Spinal cord (tissue), 9 donors: ENCODE measurements at regions not wholly inside any gene's neighbourhood (a gene's known extent, or its start where the extent isn't known, plus 50 kb on each side); places are given as distances from the start of the nearest gene placed in this dataset.
A peak's percentile ranks its signal among the peaks of the same experiment; 100 is the strongest.
"Not testable (repeated sequence)": the region's sequence is repeated elsewhere in the genome, so short reads cannot be mapped to it uniquely, and the experiment has no call there.

Experiments
- DNase-seq, 6 donors: peaks; one replicate each; pipeline versions ENCODE4 v3.0.0 to v3.0.0-alpha.2; 2013 to 2015; ENCODE audit warnings: low spot score in 6 of 6, low read depth in 4 of 6
- H3K27ac ChIP-seq: one replicate; pipeline ENCODE4 v1.5.1; 2013; ENCODE audit warnings: low read depth, low read length, control low read depth
- H3K27me3 ChIP-seq: one replicate; pipeline ENCODE4 v1.6.1; 2013; ENCODE audit warnings: low read length; ENCODE audit not compliant: control insufficient read depth, insufficient read depth
- H3K36me3 ChIP-seq: one replicate; pipeline ENCODE4 v1.6.1; 2013; ENCODE audit warnings: low read length; ENCODE audit not compliant: control insufficient read depth, insufficient read depth
- H3K4me1 ChIP-seq: one replicate; pipeline ENCODE4 v1.6.1; 2013; ENCODE audit warnings: low read length; ENCODE audit not compliant: control insufficient read depth, insufficient read depth
- H3K4me3 ChIP-seq: one replicate; pipeline ENCODE4 v1.5.1; 2013; ENCODE audit warnings: low read depth, low read length, control low read depth
- H3K9me3 ChIP-seq: one replicate; pipeline ENCODE4 v1.6.1; 2013; ENCODE audit warnings: low read length; ENCODE audit not compliant: control insufficient read depth, insufficient read depth
- WGBS: methylation state at CpG from one replicate; pipeline ENCODE4 v1.1.5; 2013; ENCODE audit warnings: missing lambda C conversion rate; ENCODE audit not compliant: insufficient coverage; 5-methylcytosine and 5-hydroxymethylcytosine counted together
- donor health status: healthy.

DNA sequence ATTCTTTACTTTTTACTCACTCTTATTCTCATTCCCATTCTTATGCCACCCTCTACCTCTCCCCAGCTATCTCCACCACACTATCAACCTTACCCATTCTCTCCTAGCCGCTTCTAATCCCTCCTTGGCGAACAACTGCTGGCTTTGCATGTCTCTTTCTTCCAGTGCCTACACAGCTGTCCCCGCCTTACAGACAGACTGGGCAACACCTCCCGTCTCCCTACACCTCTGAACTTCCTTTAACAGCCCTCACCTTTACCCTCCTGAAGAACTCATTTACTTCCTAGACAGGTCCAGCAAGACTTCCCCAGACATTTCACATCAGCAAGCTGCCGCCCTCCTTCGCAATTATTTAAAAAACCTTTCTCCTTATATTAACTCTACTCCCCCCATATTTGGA, 274.9 kb upstream of the GRID2 start:
- 98% methylated on average over 6 of the region's 6 CpGs for WGBS
- H3K4me3 ChIP-seq, DNase-seq, H3K9me3 ChIP-seq, H3K36me3 ChIP-seq, H3K27me3 ChIP-seq, H3K4me1 ChIP-seq, H3K27ac ChIP-seq: not testable (repeated sequence)

DNA sequence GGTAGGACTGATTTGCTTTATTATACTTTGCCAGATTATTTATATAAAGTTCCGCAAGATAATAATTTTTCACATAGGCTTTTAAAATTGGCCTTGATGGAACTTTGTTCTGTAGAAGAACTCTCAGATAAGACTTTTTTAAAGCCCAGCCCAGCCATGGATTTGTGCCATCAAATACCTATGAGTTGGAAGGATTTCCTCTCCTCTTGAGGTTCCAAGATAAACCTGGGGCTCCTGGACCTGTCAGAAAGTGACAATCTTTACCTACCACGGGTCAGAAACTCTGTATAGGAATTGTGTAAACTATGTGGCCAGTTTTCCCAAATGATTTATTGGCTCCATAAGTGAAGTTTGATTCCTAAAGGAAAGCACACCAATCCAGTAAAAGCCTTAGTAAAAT, 271.9 kb upstream of the GRID2 start:
- no peak overlapping the region for H3K4me3 ChIP-seq
- no peaks in the 10 kb centered on the region for H3K27me3 ChIP-seq
- H3K36me3 ChIP-seq, result no peaks in the 10 kb centered on the region
- H3K9me3 ChIP-seq, result no peaks in the 10 kb centered on the region
- no peak overlapping the region for H3K27ac ChIP-seq
- WGBS, result no CpG with 5 or more reads among the region's 2 CpGs
- H3K4me1 ChIP-seq, result no peaks in the 10 kb centered on the region
- no peak for DNase-seq

DNA sequence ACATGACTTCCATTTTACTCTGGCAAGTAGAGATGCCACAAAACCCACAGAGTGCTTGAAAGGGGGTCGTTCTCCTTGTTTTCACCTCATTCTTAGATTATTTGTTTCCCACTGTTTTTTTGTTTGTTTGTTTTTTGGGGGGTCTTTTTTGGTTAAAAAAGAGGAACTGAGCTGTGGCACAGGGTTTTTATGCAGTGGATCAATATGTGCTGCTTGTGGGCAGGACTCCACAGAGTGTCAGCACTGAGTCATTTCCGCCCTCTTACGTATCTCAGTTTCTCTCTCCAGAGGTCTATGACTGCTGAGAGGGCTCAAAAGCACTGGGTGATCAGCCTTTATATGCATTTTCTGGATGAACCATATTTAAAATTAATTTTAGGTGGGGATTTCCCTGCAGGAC, 268.1 kb upstream of the GRID2 start:
- WGBS, result 92% methylated on average over 2 of the region's 3 CpGs
- Histone ChIP-seq H3K36me3 (no peaks in the 10 kb centered on the region), H3K4me3 (no peak overlapping the region), H3K27me3 (no peaks in the 10 kb centered on the region), H3K27ac (no peak overlapping the region), H3K9me3 (no peaks in the 10 kb centered on the region), H3K4me1 (no peaks in the 10 kb centered on the region)
- no peak for DNase-seq

DNA sequence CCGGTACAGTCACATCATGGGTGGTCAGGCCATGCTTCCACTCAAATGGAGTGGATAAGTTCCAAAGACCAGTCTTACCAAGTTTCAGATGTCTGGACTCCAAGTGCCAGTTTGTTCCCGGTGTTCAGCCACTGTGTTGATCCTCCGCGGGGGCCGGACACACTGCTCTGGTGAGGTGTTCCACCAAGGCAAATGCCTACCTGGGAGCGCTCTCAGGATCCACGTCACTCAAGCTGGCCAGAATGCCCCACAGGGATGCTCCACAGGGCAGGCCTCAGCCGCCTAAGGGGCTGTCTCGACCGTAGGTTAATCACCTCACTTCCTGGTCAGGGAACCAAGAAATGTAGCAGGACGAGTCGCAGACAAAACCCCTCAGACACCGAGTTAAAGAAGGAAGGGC, 258.0 kb upstream of the GRID2 start:
- 96% methylated on average over 13 of the region's 13 CpGs for WGBS
- H3K9me3 ChIP-seq, result no peaks in the 10 kb centered on the region

DNA sequence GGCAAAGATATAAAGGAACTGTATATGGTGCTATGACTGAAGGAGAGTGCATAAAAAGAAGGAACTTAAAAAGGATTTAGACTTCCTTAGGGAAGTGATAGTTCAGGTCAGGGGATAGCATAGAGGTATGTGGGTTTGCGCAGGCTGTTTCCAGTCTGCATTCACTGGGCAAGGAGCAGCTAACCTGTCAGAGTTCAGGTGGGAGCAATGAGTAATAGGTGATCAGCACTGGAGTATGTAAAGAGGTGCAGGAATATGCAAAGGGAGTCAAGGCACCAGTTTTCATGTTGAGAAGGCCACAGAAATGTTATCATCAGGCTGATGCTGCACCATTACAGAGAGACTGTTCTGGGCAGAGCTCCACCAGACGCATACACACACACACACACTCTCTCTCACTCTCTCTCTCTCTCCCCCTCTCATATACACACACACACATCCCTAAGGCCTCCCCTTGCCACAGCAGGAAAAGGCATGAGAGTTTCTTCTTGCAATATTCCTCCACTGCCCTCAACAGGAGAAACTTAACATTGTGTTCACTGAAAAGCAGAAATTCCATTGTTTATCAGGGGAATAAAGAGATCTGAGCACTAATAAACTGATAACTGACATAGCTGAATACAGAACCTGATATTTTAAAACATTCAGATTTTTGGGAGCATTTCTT, 256.4 kb upstream of the GRID2 start:
- H3K9me3 ChIP-seq, result no peaks in the 10 kb centered on the region
- H3K4me1 ChIP-seq, result no peaks in the 10 kb centered on the region
- DNase-seq, result peak in 3 of 6 donors; percentile 3 to 71 (median 26)
- H3K27me3 ChIP-seq, result no peaks in the 10 kb centered on the region
- H3K27ac ChIP-seq, result no peak overlapping the region
- H3K4me3 ChIP-seq, result no peak overlapping the region
- WGBS, result 72% methylated on average over 2 of the region's 2 CpGs
- no peaks in the 10 kb centered on the region for H3K36me3 ChIP-seq

More for the DNA sequence above, 258.0 kb upstream of the GRID2 start:
- H3K36me3 ChIP-seq, result no peaks in the 10 kb centered on the region
- no peaks in the 10 kb centered on the region for H3K27me3 ChIP-seq
- no peak for DNase-seq
- H3K27ac ChIP-seq, result no peak overlapping the region
- no peaks in the 10 kb centered on the region for H3K4me1 ChIP-seq
- no peak overlapping the region for H3K4me3 ChIP-seq

DNA sequence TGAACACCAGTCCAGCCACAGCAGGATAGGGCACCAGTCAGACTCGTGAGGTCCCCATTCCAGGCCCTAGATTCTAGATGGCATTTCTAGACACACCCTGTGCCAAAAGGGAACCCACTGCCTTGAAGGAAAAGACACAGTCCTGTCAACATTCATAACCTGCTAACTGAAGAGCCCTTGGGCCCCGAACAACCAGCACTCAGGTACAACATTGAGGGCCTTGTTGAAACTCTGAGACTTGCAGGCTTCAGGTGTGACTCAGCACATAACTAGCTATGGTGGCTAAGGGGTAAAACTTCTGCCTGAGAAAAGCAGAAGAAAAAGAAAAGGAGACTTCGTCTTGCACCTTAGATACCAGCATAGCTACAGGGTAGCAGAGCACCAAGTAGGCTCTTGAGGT, 252.9 kb upstream of the GRID2 start:
- no peaks in the 10 kb centered on the region for H3K27me3 ChIP-seq
- no peak for DNase-seq
- no peak overlapping the region for H3K27ac ChIP-seq
- H3K9me3 ChIP-seq, result no peaks in the 10 kb centered on the region
- H3K36me3 ChIP-seq, result no peaks in the 10 kb centered on the region
- H3K4me1 ChIP-seq, result no peaks in the 10 kb centered on the region
- WGBS, result 85% methylated on average over 3 of the region's 3 CpGs
- no peak overlapping the region for H3K4me3 ChIP-seq

DNA sequence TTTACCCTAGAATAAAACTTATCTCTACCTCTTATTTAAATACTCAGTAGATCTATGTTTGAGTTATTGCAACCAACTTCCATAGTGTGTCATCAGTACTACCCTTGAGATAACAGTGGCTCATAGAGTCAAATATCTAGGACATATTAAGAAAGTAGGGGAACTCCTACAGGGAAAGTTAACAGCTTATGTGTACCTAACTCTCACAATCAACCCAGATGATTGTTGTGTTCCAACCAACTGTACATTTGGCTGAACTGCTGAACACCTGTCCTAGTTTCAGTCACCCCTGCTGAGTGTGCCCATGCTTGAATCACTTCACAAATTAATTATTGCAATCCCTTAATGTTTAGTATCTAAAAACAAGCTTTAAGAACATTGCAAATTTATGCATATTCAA, 244.2 kb upstream of the GRID2 start:
- Histone ChIP-seq H3K4me3 (no peak overlapping the region), H3K36me3 (no peaks in the 10 kb centered on the region), H3K27ac (no peak overlapping the region), H3K9me3 (no peaks in the 10 kb centered on the region), H3K27me3 (no peaks in the 10 kb centered on the region), H3K4me1 (no peaks in the 10 kb centered on the region)
- no peak for DNase-seq

DNA sequence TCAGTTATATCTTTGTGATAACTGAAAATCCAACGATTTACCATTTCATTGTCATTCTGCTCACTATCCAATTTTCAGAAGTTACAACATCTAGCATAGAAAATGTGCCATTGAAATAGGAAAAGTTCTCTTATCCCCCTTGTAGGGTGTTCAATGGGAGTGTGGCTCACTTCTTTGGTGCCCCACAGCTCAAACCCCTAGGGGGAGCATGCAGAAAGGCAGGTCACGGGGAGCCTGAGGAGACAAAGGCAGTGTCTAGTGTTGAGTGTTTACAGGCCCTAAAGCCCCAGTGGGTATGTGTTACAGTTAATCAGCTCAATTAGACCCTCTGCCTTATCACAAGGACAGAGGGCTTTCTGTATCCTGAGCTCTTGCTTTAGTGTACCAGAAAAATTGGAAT, 243.4 kb upstream of the GRID2 start:
- WGBS, result no CpG with 5 or more reads among the region's 2 CpGs
- no peak for DNase-seq
- H3K36me3 ChIP-seq, result no peaks in the 10 kb centered on the region
- H3K9me3 ChIP-seq, result no peaks in the 10 kb centered on the region
- no peaks in the 10 kb centered on the region for H3K4me1 ChIP-seq
- H3K4me3 ChIP-seq, result no peak overlapping the region
- no peak overlapping the region for H3K27ac ChIP-seq
- no peaks in the 10 kb centered on the region for H3K27me3 ChIP-seq

DNA sequence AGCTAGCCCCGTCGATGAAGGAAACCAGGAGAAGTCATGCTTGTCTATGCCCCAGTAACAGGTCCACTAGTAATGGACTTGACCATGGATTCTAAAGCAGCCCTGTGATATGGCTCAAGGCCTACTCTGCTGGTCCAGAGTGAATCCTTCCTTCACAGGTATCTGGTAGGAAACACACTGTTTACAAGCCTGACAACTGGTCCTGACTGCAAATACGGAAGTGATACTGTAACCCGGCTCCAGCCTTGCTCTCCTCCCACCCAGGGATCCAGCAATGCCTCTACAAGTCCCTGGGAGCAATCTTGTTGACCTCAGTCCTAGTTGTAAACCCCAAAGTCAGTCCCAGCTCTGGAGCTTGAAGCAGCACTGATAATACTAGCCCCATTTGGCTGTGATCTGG, 239.2 kb upstream of the GRID2 start:
- no peaks in the 10 kb centered on the region for H3K4me1 ChIP-seq
- no peak for DNase-seq
- H3K4me3 ChIP-seq, result no peak overlapping the region
- no peak overlapping the region for H3K27ac ChIP-seq
- H3K36me3 ChIP-seq, result no peaks in the 10 kb centered on the region
- H3K9me3 ChIP-seq, result no peaks in the 10 kb centered on the region
- H3K27me3 ChIP-seq, result no peaks in the 10 kb centered on the region
- 95% methylated on average over 4 of the region's 4 CpGs for WGBS

DNA sequence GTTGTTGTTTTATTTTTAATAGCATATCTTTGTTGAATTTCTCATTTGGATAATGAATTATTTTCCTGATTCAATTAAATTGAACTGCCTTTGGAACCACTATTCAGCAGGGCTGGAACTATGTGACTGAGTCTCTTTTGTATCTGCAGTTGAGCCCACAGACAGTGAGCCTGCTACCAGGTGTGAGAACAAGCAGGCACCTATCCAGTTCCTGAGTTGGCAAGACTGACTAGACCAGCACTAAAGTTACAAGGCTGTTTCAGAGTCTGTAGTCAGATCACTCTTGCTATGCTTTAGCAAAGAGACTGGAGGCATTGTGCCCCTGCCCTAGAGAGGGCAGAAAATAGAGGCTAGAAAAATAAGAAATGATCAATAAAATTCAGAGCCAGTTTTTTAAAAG, 237.3 kb upstream of the GRID2 start:
- Histone ChIP-seq H3K4me1 (no peaks in the 10 kb centered on the region), H3K9me3 (peaks cover 4% of the 10 kb centered on the region), H3K27ac (no peak overlapping the region), H3K4me3 (no peak overlapping the region), H3K27me3 (no peaks in the 10 kb centered on the region), H3K36me3 (no peaks in the 10 kb centered on the region)
- DNase-seq, result peak in 1 of 6 donors; percentile 2
